ENCODE measurements at regions not wholly inside any gene's neighbourhood (a gene's known extent, or its start where the extent isn't known, plus 50 kb on each side); places are given as distances from the start of the nearest gene placed in this dataset.

DNA sequence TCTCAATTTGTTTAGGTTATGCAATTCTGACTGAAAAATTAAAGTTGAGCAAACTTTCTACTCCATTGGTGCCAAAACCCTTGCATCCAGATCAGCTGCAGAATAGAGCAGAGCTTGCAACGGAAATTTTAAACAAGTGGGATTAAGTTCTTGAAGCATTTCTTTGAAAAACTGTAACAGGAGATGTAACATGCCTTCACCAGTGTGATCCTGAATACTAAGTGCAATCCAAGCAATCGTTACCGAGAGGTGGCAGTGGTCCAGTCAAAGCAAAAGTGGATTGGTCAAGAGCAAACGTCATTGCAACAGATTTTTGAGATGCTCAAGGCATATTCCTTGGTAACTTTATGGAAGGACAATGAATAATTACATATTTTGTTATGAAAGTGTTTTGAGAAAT lies 841.1 kb upstream of the SLITRK5 start:
- H3K9me3 Mint-ChIP-seq, result peaks cover 1% of the 10 kb centered on the region
- peaks cover 5% of the 10 kb centered on the region; the same call in 1 of the 2 replicates for H3K4me1 Mint-ChIP-seq
- H3K27me3 Mint-ChIP-seq (ENCODE audit: low read depth), result no peaks in the 10 kb centered on the region
- H3K27ac Mint-ChIP-seq, result no peak overlapping the region
- ChIA-PET CTCF (no interaction called here), POLR2A (no interaction called here)
- ATAC-seq, result no peak
- no peak overlapping the region for H3K4me3 Mint-ChIP-seq
- peaks cover under 1% of the 10 kb centered on the region; the same call in 1 of the 2 replicates for H3K36me3 Mint-ChIP-seq
- no peak for DNase-seq (ENCODE audit: low spot score)
- TF ChIP-seq ETV6 (CRISPR knock-in tag; IDR thresholded peaks at IDR 0.05) (no peak), ZNF396 (CRISPR knock-in tag; IDR thresholded peaks at IDR 0.05; ENCODE audit: borderline replicate concordance) (no peak), ZNF671 (CRISPR knock-in tag; IDR thresholded peaks at IDR 0.05) (no peak), CREM (CRISPR knock-in tag; IDR thresholded peaks at IDR 0.05) (no peak), ZNF232 (CRISPR knock-in tag; IDR thresholded peaks at IDR 0.05) (no peak), GRHL2 (CRISPR knock-in tag; IDR thresholded peaks at IDR 0.05; ENCODE audit: insufficient replicate concordance, severe bottlenecking) (no peak), GTF2I (CRISPR knock-in tag; conservative IDR thresholded peaks at IDR 0.05) (no peak), SP1 (CRISPR knock-in tag; conservative IDR thresholded peaks at IDR 0.05) (no peak), KAT7 (CRISPR knock-in tag; IDR thresholded peaks at IDR 0.05; ENCODE audit: borderline replicate concordance) (no peak), ELF4 (CRISPR knock-in tag; IDR thresholded peaks at IDR 0.05; ENCODE audit: low read depth) (no peak)
- TF ChIP-seq, protein P1, sequence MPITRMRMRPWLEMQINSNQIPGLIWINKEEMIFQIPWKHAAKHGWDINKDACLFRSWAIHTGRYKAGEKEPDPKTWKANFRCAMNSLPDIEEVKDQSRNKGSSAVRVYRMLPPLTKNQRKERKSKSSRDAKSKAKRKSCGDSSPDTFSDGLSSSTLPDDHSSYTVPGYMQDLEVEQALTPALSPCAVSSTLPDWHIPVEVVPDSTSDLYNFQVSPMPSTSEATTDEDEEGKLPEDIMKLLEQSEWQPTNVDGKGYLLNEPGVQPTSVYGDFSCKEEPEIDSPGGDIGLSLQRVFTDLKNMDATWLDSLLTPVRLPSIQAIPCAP (CRISPR knock-in tag; IDR thresholded peaks at IDR 0.05), result no peak
- TF ChIP-seq, protein P2, sequence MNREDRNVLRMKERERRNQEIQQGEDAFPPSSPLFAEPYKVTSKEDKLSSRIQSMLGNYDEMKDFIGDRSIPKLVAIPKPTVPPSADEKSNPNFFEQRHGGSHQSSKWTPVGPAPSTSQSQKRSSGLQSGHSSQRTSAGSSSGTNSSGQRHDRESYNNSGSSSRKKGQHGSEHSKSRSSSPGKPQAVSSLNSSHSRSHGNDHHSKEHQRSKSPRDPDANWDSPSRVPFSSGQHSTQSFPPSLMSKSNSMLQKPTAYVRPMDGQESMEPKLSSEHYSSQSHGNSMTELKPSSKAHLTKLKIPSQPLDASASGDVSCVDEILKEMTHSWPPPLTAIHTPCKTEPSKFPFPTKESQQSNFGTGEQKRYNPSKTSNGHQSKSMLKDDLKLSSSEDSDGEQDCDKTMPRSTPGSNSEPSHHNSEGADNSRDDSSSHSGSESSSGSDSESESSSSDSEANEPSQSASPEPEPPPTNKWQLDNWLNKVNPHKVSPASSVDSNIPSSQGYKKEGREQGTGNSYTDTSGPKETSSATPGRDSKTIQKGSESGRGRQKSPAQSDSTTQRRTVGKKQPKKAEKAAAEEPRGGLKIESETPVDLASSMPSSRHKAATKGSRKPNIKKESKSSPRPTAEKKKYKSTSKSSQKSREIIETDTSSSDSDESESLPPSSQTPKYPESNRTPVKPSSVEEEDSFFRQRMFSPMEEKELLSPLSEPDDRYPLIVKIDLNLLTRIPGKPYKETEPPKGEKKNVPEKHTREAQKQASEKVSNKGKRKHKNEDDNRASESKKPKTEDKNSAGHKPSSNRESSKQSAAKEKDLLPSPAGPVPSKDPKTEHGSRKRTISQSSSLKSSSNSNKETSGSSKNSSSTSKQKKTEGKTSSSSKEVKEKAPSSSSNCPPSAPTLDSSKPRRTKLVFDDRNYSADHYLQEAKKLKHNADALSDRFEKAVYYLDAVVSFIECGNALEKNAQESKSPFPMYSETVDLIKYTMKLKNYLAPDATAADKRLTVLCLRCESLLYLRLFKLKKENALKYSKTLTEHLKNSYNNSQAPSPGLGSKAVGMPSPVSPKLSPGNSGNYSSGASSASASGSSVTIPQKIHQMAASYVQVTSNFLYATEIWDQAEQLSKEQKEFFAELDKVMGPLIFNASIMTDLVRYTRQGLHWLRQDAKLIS (CRISPR knock-in tag; IDR thresholded peaks at IDR 0.05; ENCODE audit: borderline replicate concordance), result no peak
- TF ChIP-seq, protein P3, sequence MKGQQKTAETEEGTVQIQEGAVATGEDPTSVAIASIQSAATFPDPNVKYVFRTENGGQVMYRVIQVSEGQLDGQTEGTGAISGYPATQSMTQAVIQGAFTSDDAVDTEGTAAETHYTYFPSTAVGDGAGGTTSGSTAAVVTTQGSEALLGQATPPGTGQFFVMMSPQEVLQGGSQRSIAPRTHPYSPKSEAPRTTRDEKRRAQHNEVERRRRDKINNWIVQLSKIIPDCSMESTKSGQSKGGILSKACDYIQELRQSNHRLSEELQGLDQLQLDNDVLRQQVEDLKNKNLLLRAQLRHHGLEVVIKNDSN (CRISPR knock-in tag; IDR thresholded peaks at IDR 0.05), result no peak
- TF ChIP-seq, protein P4, sequence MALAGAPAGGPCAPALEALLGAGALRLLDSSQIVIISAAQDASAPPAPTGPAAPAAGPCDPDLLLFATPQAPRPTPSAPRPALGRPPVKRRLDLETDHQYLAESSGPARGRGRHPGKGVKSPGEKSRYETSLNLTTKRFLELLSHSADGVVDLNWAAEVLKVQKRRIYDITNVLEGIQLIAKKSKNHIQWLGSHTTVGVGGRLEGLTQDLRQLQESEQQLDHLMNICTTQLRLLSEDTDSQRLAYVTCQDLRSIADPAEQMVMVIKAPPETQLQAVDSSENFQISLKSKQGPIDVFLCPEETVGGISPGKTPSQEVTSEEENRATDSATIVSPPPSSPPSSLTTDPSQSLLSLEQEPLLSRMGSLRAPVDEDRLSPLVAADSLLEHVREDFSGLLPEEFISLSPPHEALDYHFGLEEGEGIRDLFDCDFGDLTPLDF (CRISPR knock-in tag; IDR thresholded peaks at IDR 0.05), result no peak
- TF ChIP-seq, protein P5, sequence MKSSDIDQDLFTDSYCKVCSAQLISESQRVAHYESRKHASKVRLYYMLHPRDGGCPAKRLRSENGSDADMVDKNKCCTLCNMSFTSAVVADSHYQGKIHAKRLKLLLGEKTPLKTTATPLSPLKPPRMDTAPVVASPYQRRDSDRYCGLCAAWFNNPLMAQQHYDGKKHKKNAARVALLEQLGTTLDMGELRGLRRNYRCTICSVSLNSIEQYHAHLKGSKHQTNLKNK (CRISPR knock-in tag; IDR thresholded peaks at IDR 0.05), result no peak
- TF ChIP-seq, protein P6, sequence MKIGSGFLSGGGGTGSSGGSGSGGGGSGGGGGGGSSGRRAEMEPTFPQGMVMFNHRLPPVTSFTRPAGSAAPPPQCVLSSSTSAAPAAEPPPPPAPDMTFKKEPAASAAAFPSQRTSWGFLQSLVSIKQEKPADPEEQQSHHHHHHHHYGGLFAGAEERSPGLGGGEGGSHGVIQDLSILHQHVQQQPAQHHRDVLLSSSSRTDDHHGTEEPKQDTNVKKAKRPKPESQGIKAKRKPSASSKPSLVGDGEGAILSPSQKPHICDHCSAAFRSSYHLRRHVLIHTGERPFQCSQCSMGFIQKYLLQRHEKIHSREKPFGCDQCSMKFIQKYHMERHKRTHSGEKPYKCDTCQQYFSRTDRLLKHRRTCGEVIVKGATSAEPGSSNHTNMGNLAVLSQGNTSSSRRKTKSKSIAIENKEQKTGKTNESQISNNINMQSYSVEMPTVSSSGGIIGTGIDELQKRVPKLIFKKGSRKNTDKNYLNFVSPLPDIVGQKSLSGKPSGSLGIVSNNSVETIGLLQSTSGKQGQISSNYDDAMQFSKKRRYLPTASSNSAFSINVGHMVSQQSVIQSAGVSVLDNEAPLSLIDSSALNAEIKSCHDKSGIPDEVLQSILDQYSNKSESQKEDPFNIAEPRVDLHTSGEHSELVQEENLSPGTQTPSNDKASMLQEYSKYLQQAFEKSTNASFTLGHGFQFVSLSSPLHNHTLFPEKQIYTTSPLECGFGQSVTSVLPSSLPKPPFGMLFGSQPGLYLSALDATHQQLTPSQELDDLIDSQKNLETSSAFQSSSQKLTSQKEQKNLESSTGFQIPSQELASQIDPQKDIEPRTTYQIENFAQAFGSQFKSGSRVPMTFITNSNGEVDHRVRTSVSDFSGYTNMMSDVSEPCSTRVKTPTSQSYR (CRISPR knock-in tag; IDR thresholded peaks at IDR 0.05), result no peak

DNA sequence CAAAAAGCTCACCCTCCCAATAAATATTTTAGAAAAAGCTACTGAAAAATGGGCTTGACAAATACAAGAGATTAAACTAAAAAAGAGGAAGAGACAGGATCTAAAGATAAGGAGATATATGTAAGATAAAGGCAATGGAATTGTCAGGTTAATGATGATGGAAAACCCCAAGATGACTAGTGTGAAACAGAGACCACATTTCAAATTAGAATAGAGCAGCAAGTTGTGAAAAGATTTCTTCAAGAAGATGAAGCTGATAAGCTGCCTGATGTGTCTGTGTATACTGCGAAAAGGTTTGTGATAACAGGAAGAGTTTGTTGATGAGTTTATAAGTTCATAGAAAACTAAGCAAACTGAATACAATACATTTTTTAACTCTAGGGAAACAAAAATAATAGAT lies 840.1 kb upstream of the SLITRK5 start:
- no peaks in the 10 kb centered on the region for H3K27me3 Mint-ChIP-seq (ENCODE audit: low read depth)

More for the DNA sequence above, 840.1 kb upstream of the SLITRK5 start:
- CTCF ChIA-PET, result no interaction called here
- peaks cover 12% of the 10 kb centered on the region for H3K9me3 Mint-ChIP-seq
- no peak for DNase-seq (ENCODE audit: low spot score)
- TF ChIP-seq GTF2I (CRISPR knock-in tag; conservative IDR thresholded peaks at IDR 0.05) (no peak), ZNF219 (CRISPR knock-in tag; IDR thresholded peaks at IDR 0.05; ENCODE audit: borderline replicate concordance) (no peak), NR1H2 (CRISPR knock-in tag; IDR thresholded peaks at IDR 0.05) (no peak), ZNF138 (CRISPR knock-in tag; conservative IDR thresholded peaks at IDR 0.05) (no peak), NR2C2 (CRISPR knock-in tag; IDR thresholded peaks at IDR 0.05) (no peak)
- TF ChIP-seq, protein P7, sequence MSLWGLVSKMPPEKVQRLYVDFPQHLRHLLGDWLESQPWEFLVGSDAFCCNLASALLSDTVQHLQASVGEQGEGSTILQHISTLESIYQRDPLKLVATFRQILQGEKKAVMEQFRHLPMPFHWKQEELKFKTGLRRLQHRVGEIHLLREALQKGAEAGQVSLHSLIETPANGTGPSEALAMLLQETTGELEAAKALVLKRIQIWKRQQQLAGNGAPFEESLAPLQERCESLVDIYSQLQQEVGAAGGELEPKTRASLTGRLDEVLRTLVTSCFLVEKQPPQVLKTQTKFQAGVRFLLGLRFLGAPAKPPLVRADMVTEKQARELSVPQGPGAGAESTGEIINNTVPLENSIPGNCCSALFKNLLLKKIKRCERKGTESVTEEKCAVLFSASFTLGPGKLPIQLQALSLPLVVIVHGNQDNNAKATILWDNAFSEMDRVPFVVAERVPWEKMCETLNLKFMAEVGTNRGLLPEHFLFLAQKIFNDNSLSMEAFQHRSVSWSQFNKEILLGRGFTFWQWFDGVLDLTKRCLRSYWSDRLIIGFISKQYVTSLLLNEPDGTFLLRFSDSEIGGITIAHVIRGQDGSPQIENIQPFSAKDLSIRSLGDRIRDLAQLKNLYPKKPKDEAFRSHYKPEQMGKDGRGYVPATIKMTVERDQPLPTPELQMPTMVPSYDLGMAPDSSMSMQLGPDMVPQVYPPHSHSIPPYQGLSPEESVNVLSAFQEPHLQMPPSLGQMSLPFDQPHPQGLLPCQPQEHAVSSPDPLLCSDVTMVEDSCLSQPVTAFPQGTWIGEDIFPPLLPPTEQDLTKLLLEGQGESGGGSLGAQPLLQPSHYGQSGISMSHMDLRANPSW (CRISPR knock-in tag; conservative IDR thresholded peaks at IDR 0.05; ENCODE audit: low read depth), result no peak
- no peak overlapping the region for H3K27ac Mint-ChIP-seq
- no peak for ATAC-seq
- peaks cover 9% of the 10 kb centered on the region for H3K36me3 Mint-ChIP-seq
- POLR2A ChIA-PET, result no interaction called here
- H3K4me1 Mint-ChIP-seq, result peaks cover 5% of the 10 kb centered on the region; the same call in 1 of the 2 replicates
- no peak overlapping the region for H3K4me3 Mint-ChIP-seq

All from WTC11 (cell line).